ENCODE measurements at regions not wholly inside any gene's neighbourhood (a gene's known extent, or its start where the extent isn't known, plus 50 kb on each side); places are given as distances from the start of the nearest gene placed in this dataset.
"Not testable (repeated sequence)": the region's sequence is repeated elsewhere in the genome, so short reads cannot be mapped to it uniquely, and the experiment has no call there.

DNA sequence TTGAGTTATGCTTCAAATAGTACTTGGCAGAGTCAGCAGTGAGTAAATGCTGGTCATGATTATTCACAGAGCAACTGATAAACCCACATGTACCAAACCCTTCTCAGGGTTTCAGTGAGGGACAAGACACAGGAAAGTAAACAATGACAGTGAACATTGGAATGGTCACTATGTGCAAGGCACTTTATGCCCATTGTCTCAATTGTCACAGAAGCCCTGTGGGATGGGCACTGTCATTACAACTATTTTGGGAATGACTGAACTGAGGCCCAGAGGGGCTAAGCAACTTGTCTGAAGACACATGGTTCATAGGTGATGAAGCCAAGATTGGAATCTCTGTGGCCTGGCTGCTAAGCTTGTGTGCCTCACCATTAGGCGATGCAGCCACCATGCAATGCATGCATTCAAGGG lies 238.5 kb downstream of the RBM19 start:
- no peak for DNase-seq

DNA sequence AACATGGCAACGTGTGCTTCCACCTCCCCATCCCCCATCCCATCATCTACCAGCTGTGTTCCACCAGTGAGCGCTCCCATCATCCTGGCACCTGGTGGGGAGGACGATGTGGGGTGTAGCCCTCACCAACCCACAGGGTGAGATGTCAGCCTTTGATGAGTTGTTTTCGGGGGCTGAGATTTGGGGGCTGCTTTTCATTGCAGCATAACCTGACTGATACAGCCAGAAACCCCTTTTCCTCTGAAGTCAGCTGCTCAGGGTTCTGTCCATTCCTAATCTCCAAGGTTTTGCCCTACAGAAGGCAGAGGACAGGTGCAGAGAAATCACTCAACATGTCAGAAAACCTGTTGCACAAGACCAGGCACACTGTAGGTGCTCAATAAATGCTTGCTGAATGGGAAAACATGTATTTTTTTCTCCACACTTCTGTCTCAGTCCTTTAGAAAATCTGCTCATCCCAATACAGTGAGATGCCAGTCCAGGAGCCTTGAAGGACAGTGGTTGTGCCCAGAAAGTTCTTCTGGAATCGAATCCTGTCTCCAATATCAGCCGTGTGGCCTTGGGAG lies 239.8 kb downstream of the RBM19 start:
- DNase-seq: no peak

DNA sequence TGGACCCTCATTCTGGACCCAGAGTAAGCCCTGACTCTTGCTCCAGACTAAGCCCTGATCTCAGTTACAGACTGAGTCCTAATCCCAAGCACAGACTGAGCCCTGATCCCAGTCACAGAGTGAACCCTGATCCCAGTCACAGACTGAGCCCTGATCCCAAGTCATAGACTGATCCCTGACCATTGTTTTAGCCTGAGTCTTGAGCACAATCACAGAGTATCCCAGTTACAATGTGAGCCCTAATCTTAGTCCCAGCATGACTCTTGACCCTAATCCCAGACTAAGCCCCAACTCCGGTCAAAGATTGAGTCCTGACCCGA lies 240.6 kb downstream of the RBM19 start:
- DNase-seq: no peak

DNA sequence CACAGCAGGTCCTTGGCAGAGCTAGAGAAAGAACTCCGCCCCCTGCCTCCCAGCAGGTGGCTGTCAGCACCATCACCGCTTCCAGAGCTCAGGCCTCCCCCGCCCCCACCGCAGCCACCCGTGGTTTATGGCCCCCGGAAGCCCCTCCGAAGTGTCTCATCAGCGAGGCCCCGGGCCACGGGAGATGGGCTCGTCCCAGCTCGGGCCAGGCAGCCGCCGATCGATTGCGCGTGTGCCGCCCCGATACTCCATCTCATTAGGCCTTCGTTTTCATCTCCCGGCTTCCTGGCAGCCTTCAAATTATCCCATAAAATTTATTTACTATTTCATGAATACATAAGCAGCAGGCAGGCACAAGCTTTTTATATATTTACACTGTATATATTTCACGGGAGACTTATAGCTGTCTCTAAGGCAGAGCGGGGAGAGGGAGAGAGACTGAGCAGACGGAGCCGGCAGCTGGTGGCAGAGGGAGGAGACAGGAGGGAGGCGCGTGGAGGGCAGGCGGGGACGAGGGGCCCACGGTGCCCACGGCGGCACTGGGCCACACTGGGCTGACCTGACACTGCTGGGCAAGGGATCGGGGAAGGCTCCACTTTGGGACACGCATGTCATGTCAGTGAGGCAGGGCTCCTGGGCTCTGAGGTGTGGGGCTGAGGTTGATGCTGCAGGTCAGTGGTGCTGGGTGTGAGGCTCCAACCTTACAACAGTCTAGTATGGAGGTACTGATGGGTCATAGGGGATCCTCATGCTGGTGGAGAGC lies 241.2 kb downstream of the RBM19 start:
- DNase-seq: peak in 1 of 56 donors; percentile 1

DNA sequence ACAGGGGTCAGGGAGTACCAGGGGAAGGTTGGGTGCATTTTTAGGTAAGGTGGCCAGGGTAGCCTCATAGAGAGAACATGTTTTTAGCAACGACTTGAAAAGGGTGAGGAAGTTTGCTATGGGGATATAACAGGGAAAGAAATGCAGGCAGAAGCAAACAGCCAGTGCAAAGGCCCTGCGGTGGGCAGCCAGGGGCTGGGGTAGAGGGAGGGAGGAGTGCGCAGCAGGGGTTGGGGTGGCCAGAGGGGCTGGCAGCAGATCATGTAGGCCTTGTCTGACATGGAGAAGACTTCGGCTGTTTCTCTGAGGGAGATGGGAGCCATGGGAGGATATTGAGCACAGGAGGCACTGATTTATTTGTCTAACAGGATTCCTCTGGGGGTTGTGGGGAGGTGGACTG lies 242.5 kb downstream of the RBM19 start:
- no peak for DNase-seq

DNA sequence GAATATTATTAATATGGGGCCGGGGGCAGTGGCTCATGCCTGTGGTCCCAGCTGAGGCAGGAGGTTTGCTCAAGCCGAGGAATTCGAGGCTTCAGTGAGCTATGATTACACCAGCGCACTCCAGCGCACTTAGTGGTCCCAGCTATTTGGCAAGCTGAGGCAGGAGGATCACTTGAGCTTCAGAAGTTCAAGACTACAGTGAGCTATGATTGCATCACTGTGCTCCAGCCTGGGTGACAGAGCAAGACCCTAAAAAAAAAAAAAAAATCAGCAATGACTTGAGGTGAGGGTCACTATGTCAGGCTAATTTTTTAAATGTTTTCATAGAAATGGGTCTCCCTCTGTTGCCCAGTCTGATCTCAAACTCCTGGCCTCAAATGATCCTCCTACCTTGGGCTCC lies 243.4 kb downstream of the RBM19 start:
- DNase-seq: no peak

DNA sequence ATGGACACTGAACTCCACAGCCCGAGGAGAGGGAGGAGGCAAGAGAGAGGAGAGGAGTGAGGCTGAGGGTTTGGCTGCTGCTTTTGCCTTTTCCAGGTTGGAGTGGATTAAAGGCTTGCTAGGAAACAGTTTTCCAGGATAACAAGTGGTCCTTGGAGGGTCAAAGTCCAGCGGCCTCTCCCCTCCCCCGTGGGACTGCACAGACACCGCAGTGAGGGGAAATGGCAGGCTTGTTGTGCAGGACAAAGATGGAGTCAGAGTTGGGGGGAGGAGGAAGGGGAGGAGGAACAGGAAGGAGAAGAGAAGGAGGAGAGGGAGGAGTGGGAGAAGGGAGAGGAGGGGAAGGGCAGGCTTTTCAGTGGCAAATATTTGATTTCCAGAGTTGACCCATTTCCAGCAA lies 245.5 kb downstream of the RBM19 start:
- DNase-seq: no peak

DNA sequence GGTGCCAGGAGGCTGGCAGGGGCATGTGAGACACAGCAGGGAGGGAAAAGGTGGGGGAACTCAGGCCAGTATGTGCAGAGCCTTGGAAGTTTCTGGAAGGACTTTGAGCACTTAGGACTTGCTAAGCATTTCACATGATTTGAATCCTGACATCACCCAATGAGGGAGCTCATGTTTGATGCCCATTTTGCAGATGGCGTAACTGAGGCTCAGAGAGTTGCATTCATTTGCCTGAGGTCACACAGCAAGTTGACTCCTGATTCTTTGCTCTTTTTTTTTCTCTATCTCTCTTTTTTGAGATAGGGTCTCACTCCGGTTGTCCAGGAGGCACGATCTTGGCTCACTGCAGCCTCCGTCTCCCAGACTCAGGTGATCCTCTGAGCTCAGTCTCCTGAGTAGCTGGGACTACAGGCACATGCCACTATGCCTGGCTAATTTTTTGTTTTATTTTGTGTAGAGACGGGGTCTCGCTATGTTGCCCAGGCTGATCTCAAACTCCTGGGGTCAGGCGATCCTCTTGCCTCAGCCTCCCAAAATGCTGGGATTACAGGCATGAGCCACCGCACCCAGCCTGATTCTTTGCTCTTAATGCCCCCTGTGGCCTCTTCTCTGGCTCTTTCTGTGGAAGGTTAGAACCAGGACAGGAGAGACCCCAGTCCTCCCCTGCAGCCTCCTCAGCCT lies 246.1 kb downstream of the RBM19 start:
- no peak for DNase-seq

DNA sequence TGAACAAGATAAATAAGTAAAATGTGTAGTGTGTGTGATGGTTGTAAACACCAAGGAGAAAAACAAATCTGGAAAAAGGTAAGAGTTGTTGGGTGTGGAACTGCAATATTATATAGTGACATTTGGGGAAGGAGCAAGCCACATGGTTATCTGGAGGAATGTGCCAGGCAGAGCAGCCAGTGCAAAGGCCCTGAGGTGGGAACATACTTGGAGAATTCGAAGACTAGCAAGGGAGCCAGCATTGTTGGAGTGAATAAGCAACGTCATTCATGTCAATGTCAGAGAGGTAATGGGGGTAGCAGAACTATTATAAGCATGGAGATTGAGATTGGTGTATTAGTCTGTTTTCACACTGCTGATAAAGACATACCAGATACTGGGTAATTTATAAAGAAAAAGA lies 241.5 kb upstream of the LHX5 start:
- no peak for DNase-seq

DNA sequence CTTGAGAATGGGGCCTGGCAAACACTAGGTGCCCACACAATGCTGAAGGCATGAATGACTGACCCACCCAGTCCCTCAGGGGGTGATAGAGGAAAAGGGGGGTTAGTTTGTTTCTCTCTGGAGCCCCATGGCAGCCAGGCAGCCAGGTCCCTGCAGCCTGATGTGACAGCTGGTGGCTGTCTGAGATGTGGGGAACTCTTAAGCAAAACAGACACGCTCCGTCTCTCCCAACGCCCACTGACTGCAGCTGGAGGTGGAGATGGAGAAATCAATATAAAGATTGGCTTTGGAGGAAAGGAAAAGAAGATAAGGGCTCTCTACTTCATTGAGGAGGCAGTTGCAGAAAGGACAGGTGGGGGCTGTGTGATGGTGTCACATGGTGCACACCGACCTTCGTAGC lies 240.8 kb upstream of the LHX5 start:
- DNase-seq: no peak

DNA sequence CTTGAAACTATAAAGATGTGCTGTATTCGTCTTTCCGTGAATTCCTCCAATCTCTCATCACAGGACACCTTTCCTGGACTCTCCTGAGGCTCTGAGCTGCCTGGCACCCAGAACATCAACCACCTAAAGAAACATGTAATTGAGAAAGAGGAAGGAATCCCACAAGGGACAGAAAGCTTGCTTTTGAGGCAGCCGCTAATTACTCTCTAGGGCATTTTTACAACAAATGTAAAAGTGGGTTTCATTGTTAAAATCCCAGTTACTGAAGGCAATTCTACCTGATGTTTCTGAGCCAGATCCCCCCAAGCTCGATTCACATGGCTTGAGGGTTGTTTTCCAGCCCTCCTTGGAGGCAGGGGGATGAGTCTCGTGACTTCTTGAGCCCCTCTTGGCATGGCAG lies 238.5 kb upstream of the LHX5 start:
- no peak for DNase-seq

DNA sequence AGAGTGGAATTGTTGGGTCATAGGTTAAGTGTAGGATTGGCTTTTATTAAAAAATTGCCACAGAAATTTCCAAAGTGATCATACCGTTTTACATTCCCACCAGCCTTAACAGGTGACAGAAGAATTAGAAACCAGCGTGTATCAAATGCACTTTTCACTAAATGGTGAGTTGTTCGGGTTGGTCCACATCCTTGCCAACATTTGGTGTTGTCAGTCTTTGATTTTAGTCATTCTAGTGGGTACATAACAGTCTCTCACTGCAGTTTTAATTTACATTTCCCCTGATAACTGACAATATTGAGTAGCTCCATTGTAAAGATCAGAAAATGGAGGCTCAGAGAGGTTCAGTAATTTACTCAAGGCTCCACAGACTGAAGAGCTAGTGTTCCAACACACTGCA lies 237.8 kb upstream of the LHX5 start:
- no peak for DNase-seq

DNA sequence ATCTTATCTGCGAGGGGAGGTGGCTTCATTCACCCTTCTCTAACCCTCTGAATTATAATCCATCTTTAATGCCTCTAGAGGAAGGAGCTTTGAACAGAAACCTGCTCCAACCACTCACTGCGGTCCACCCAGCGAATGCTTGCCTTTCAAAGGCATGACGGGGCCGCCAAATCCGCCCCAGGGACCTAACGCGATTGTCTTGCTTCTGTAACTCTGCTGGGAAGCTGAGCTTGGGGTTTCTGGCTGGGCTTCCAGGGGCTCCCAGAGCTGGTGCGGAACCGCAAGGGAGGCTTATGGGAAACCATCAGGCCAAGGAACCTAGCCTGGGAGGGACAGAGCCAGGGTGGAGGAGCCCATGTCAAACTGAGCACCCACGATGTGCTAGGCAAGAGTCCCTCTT lies 231.2 kb upstream of the LHX5 start:
- DNase-seq: no peak

DNA sequence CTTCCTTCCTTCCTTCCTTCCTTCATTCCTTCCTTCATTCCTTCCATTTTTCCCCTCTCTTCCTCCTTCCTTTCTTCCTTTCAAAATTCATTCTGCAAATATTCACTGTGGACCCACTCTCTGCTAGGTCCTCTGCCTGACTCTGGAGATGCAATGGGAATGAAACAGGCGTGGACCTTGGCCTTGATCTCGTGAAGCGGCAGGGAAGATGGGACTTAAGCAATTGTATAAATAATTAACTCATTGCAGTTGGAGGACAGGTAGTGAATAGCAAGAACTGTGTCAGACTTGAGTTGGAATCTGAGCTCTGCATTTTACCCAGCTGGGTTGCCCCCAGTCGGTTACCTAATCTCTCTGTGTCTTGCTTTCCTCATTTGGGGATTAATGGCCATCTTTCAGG lies 230.6 kb upstream of the LHX5 start:
- DNase-seq: no peak

DNA sequence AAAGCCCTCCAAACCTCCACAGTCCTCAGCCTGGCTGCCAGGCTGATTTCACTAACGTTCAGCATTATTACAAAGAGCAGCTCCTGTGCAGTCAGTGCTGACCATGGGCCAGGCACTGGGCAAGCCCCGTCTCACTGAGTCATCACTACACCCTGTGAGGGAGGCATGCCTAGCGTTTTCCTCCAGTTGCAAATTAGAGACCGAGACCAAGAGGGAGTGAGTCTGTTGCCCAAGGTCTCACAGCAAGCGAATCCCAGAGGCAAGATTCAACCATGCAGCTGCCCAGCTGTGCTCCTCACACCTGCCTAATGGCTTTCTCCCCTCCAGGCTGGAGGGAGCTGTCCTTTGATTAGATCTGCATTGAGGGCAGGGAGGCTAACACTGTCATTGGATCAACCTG lies 229.3 kb upstream of the LHX5 start:
- no peak for DNase-seq

DNA sequence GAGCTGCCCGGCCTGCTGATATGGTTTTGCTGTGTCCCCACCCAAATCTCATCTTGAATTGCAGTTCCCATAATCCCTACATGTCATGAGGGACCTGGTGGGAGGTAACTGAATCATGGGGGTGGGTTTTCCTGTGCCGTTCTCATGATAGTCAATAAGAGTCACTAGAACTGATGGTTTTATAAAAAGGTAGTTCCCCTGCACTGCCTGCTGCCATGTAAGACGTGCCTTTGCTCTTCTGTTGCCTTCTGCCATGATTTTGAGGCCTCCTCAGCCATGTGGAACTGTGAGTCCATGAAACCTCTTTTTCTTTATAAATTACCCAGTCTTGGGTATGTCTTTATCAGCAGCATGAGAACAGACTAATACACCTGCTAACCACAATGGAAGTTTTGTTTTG lies 228.3 kb upstream of the LHX5 start:
- DNase-seq: not testable (repeated sequence)

DNA sequence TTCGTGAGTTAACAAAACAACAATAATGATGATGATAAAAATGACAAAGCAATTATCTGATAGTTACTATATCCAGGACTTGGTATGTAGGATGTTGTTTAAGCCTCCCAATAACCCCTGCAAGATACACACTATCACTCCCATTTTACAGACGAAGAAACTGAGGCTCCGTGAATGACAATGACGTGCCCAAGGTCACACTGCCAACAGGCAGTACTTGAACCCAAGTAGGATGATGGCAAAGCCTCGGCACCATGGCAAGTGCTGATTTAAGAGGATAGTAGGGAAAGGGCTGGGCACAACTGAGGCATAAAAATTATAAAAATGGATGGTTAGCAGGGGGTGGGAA lies 226.8 kb upstream of the LHX5 start:
- DNase-seq: no peak

DNA sequence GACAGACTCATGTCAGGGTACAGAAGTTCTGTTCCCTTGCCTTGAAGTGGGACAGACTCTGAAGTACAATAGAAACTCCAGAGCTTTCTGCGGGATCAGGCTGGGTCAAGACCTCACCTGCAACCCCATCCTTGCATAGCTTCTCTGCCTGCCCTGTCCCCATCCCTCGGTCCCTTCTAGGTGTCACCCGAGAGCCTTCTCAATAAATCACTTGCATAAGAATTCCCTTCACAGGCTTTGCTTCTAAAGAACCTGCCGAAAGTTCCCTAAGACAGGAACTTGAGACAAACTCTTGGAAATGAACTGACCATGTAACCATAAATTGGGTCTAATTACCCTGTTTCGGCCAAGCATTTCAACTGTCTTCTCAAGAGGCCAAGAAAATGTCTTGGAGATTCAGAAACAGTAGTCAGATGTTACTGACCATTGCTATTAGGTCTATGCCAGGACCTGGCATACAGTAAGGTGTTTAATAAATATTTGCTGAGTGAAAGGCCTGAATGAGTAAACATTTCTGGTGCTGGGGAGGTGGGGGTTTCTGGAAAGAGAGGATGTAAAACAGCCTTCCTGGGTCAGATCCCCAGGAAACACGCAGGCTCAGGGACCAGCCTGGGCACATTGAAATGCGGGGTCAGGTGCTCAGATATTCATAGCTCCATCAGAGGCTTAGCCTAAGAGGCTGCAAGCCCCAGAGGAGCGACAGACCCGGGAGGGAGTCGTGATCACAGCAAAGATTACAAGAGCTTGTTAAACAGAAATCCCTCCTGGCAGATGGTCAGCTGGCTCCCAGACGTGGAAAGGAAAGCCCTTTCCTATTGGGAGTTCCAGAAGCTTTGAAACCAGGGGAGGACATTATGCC lies 226.2 kb upstream of the LHX5 start:
- no peak for DNase-seq

DNA sequence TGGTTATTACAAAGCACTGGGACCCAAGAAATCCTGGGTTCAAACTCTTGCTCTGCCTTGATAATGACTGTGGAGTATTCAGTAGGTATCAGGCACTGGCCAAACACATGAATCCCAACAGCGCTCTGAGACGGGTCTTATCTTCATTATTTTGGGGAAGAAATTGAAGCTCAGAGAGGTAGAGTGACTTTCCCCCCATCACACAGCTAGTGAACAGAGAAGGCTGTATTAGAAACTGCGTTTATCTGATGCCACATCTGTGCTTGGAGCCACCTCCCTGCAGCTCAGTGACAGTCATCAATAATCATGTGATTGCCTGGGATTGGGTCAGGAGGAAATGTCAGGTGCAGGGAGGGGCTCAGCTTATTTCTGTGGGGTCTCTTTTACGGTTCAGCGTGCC lies 225.4 kb upstream of the LHX5 start:
- no peak for DNase-seq

DNA sequence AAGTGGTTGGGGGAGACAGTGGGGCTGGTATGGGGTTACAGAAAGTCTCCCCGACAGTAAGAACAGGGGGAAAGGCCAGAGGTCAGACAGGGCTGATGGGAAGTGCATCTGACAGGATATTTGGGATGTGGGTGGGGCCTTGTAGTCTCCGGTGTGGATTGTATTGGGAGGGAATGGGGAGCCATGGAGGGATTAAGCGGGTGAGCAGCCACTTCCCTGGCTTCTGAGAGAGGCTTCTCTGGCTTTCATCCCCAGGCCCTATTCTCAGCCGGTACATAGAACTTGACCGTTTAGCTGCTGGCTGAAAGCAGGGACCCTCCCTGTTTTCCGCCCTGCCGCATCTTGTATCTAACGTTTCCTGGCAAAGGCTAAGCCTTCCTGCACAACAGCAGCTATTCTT lies 222.0 kb upstream of the LHX5 start:
- DNase-seq: no peak

DNA sequence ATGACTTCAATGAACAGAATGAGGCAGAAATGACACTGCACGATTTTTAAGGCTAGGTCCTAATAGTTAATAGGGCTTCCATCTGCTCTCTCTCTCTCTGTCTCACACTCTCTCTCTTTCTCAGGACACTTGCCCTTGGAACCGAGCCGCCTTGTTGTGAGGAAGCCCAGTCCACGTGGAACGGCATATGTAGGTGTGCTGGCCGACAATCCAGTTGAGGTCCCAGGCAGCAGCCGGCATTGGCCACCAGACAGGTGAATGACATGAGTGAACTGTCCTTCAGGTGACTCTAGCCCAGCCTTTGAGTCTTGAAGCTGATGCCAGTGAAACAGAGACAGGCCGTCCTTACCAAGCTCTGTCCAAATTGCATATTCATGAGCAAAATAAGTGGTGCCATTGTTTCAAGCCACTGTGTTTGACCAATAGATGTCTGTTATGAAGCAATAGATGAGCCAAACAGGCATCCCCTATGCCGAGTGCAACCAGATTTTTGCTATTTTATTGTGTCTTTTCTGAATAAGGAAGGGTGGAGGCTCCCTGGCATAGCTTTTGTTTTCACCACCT lies 217.5 kb upstream of the LHX5 start:
- peak in 4 of 56 donors; percentile 3 to 7 (median 4) for DNase-seq

DNA sequence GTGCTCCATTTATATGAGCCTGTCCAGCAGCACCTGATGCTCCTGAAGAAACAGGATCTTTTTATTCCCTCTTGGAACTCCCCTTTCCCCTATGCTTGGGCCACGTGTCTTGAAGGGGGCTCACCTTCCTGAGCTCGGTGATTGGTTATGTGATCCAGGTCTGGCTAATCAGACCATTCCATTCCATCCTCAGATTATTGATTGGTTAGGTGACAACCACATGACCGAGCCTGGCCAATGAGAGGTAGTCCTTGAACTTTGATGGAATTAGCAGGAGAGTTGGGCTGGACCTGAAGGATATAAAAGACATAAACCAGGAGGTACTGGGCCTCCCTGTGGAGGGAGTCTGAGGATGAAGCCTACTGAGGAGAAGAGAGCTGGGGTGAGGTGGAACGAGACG lies 216.6 kb upstream of the LHX5 start:
- no peak for DNase-seq
